K562 (cell line): ENCODE measurements at regions not wholly inside any gene's neighbourhood (a gene's known extent, or its start where the extent isn't known, plus 50 kb on each side); places are given as distances from the start of the nearest gene placed in this dataset.

Experiments
- ATAC-seq: fragments of 200-7000 bp; cut with Tn5 transposase; 3 replicates; pipeline ENCODE4 v1.9.1; 2020; ENCODE audit warnings: moderate library complexity
- BruUV-seq: library from RNA; stranded (reverse); fragments of 400-500 nt; replicated peaks from 2 replicates; lab custom pipeline; 2021; lab: Mats Ljungman, UMichigan
- CTCF ChIA-PET: fragments of 300-600 bp; formaldehyde crosslinking; extraction: SDS; loops from one replicate; lab custom pipeline; 2021; ENCODE audit warnings: low intra/inter-chr PET ratio; lab: Yijun Ruan, JAX
- POLR2A ChIA-PET: fragments of 300-600, 350-650 bp; sonication (Branson Sonifier 250); formaldehyde crosslinking; extraction: SDS; loops from one replicate; lab custom pipeline; 2021; ENCODE audit warnings: antibody characterized with exemption, inconsistent platforms; lab: Yijun Ruan, JAX
- DNase-seq, 4 experiments: peaks; one replicate each; pipeline versions ENCODE4 v3.0.0 to v3.0.0-alpha.2; 2011 to 2018; ENCODE audit warnings: low spot score in 3 of 4, mixed read lengths in 3 of 4; ENCODE audit errors: extremely low read depth in 1 of 4
- FAIRE-seq: peaks from 2 replicates; lab custom pipeline; 2011; peaks lifted over from hg19 to GRCh38; lab: Jason Lieb, UNC
- H2AFZ ChIP-seq: 2 replicates; pipeline ENCODE4 v1.6.0; 2011; ENCODE audit warnings: low read depth, low read length, control low read depth, inconsistent platforms
- H3K27ac ChIP-seq: fragments of 200-600 bp; 3 replicates; pipeline ENCODE4 v1.8.0; 2011; ENCODE audit warnings: low read depth, mild to moderate bottlenecking, control low read depth, inconsistent platforms, low read length, moderate library complexity, mixed read lengths; ENCODE audit errors: extremely low read depth
- H3K27me3 ChIP-seq, 2 experiments: fragments of 300-600 bp in 1 of 2; 2 replicates in 1 of 2; 3 replicates in 1 of 2; pipeline versions ENCODE4 v1.6.0 to v1.8.0; 2011; ENCODE audit warnings: inconsistent platforms in 2 of 2, low read length in 2 of 2, mild to moderate bottlenecking in 1 of 2, mixed read lengths in 1 of 2, moderate library complexity in 1 of 2; ENCODE audit not compliant: control insufficient read depth in 2 of 2, insufficient read depth in 2 of 2
- H3K36me3 ChIP-seq: fragments of 300-600 bp; 3 replicates; pipeline ENCODE4 v1.8.0; 2011; ENCODE audit warnings: mild to moderate bottlenecking, low read length, inconsistent platforms; ENCODE audit not compliant: control insufficient read depth, insufficient read depth
- H3K4me1 ChIP-seq, 2 experiments: fragments of 200-600 bp in 1 of 2; replicated peaks in 1 of 2; 2 replicates in 1 of 2; 3 replicates in 1 of 2; pipeline versions ENCODE4 v1.5.1 to v1.8.0; 2011; ENCODE audit warnings: inconsistent platforms in 2 of 2, low read length in 2 of 2, mild to moderate bottlenecking in 1 of 2, mixed read lengths in 1 of 2, moderate library complexity in 1 of 2; ENCODE audit not compliant: control insufficient read depth in 2 of 2, insufficient read depth in 2 of 2
- H3K4me2 ChIP-seq: 2 replicates; pipeline ENCODE4 v1.6.1; 2011; ENCODE audit warnings: low read length, control low read depth, inconsistent platforms, mixed read lengths; ENCODE audit not compliant: insufficient read depth
- H3K4me3 ChIP-seq: fragments of 200-600 bp; sonication (generic), shearing (Covaris generic); 2 replicates; pipeline ENCODE4 v1.5.1; 2016; ENCODE audit warnings: control low read depth, inconsistent platforms
- H3K79me2 ChIP-seq: fragments of 200-600 bp; 3 replicates; pipeline ENCODE4 v1.8.0; 2011; ENCODE audit warnings: low read length, inconsistent platforms; ENCODE audit not compliant: control insufficient read depth, insufficient read depth
- H3K9ac ChIP-seq, 2 experiments: 2 replicates each; pipeline versions ENCODE4 v1.6.0 to v1.6.1; 2011; ENCODE audit warnings: low read depth in 2 of 2, low read length in 2 of 2, control low read depth in 1 of 2, inconsistent platforms in 1 of 2, mild to moderate bottlenecking in 1 of 2, mixed read lengths in 1 of 2; ENCODE audit not compliant: insufficient read depth in 1 of 2
- H3K9me1 ChIP-seq: one replicate; pipeline ENCODE4 v1.6.0; 2011; ENCODE audit warnings: inconsistent platforms, mild to moderate bottlenecking, low read length, moderate library complexity; ENCODE audit not compliant: control insufficient read depth, insufficient read depth
- H3K9me3 ChIP-seq: replicated peaks from 2 replicates; pipeline ENCODE4 v1.5.1; 2011; ENCODE audit warnings: low read depth, low read length, inconsistent platforms; ENCODE audit not compliant: control insufficient read depth, insufficient read depth
- H4K20me1 ChIP-seq: replicated peaks from 2 replicates; pipeline ENCODE4 v1.6.1; 2011; ENCODE audit warnings: low read length, inconsistent platforms, mixed read lengths; ENCODE audit not compliant: control insufficient read depth, insufficient read depth
- CHCHD3 ChIP-seq: fragments of 250-450 bp; sonication (Bioruptor Pico); IDR thresholded peaks from 2 replicates; pipeline ENCODE4 v2.1.2; 2022; ENCODE audit warnings: mild to moderate bottlenecking
- L3MBTL2 ChIP-seq: fragments of 450-650 bp; IDR thresholded peaks from 2 replicates; pipeline ENCODE4 v1.6.1; 2016; ENCODE audit warnings: mild to moderate bottlenecking, moderate library complexity
- NEUROD1 ChIP-seq: fragments of 150-350 bp; IDR thresholded peaks from 2 replicates; pipeline ENCODE4 v1.6.1; 2014; ENCODE audit warnings: borderline replicate concordance, low read length, low read depth; ENCODE audit not compliant: partially characterized antibody
- PHB2 ChIP-seq: fragments of 450-650 bp; IDR thresholded peaks from 2 replicates; pipeline ENCODE4 v1.6.1; 2017; ENCODE audit warnings: low read depth
- POLR2AphosphoS2 ChIP-seq: IDR thresholded peaks from 2 replicates; pipeline ENCODE4 v1.6.1; 2012; ENCODE audit warnings: low read length, improper control_type of control experiment
- PURB ChIP-seq: sonication (generic); formaldehyde crosslinking; IDR thresholded peaks from 2 replicates; pipeline ENCODE4 v1.9.0; 2021; ENCODE audit warnings: low read depth, mild to moderate bottlenecking, missing genetic modification reagents
- SAFB2 ChIP-seq: fragments of 200-400 bp; formaldehyde crosslinking; IDR thresholded peaks from 2 replicates; pipeline ENCODE4 v1.6.1; 2018; ENCODE audit warnings: borderline replicate concordance, low read length, low read depth, moderate library complexity; ENCODE audit not compliant: severe bottlenecking
- ZNF316 ChIP-seq: fragments of 450-650 bp; IDR thresholded peaks from 2 replicates; pipeline ENCODE4 v1.6.1; 2016
- WGBS: fragments of 100-300 bp; shearing (Covaris generic); methylation state at CpG from one replicate; pipeline ENCODE4 v1.1.6; 2016; ENCODE audit warnings: low coverage, mixed read lengths; ENCODE audit not compliant: insufficient coverage; ENCODE audit errors: missing lambda C conversion rate; 5-methylcytosine and 5-hydroxymethylcytosine counted together
- in situ Hi-C: fragments of 300-500 bp; cut with MboI; formaldehyde crosslinking; loops from 4 replicates; pipeline ENCODE4 v1.15.0; 2018; ENCODE audit warnings: inconsistent platforms, mixed read lengths
- intact Hi-C: fragments of 100-400 bp; cut with micrococcal nuclease; formaldehyde crosslinking; loops from 2 replicates; pipeline ENCODE4 v1.14.2; 2022
- TF ChIP-seq, protein P1 (sequence below): fragments of 250-450 bp; sonication (Bioruptor Pico); IDR thresholded peaks from 2 replicates; pipeline ENCODE4 v1.8.0; 2021; ENCODE audit warnings: mild to moderate bottlenecking, moderate library complexity
- TF ChIP-seq, protein P2 (sequence below): fragments of 450-650 bp; formaldehyde crosslinking; IDR thresholded peaks from 2 replicates; pipeline ENCODE4 v1.4.0; 2020; ENCODE audit warnings: mild to moderate bottlenecking, mixed read lengths

DNA sequence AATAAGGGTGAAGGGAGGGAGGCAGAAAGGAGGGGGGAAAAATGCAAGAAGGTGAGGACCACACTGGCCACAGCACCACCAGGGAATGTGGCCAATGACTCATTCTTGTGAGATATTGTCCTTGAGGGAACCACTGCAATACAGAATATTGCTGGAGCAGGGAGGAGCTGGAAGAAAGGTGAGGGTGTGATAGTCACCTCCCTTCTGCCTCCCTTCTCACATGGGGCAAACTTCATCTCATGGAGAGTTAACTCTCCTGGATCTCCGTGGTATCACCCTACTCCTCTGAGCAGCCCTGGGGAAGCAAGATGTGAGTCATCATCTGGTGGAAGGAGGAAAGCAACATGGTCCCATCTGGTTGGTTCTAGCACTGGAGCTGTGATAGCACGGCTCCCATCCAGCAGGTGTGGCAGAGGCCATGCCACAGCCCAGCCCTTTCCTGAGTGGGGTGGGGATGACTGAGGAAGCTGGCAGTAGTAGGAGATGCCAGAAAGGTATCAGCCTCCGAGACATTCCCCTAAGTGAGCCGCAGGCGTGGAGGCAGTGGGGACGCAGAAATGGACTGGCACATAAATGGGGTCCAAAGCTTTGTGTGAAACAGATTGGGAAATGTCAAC is 115.9 kb upstream of the LPP start:
- no peak for ATAC-seq

More for the DNA sequence above, 115.9 kb upstream of the LPP start:
- no TSS peak for BruUV-seq
- FAIRE-seq (no peak), DNase-seq (no peak)
- Histone ChIP-seq H3K79me2 (no peaks in the 10 kb centered on the region), H2AFZ (no peak overlapping the region), H3K36me3 (no peaks in the 10 kb centered on the region), H3K4me3 (no peak overlapping the region), H3K9ac (no peak overlapping the region), H4K20me1 (no peaks in the 10 kb centered on the region; the same call in 1 of the 2 replicates), H3K27ac (no peak overlapping the region), H3K4me2 (no peak overlapping the region), H3K4me1 (no peaks in the 10 kb centered on the region), H3K9me3 (no peaks in the 10 kb centered on the region), H3K9me1 (no peaks in the 10 kb centered on the region), H3K27me3 (no peaks in the 10 kb centered on the region)
- intact Hi-C loops (no loop called here), in situ Hi-C loops (no loop called here)
- WGBS = 0% methylated on average over 6 of the region's 6 CpGs
- TF ChIP-seq, protein P1, sequence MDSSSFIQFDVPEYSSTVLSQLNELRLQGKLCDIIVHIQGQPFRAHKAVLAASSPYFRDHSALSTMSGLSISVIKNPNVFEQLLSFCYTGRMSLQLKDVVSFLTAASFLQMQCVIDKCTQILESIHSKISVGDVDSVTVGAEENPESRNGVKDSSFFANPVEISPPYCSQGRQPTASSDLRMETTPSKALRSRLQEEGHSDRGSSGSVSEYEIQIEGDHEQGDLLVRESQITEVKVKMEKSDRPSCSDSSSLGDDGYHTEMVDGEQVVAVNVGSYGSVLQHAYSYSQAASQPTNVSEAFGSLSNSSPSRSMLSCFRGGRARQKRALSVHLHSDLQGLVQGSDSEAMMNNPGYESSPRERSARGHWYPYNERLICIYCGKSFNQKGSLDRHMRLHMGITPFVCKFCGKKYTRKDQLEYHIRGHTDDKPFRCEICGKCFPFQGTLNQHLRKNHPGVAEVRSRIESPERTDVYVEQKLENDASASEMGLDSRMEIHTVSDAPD (CRISPR knock-in tag) = no peak
- TF ChIP-seq L3MBTL2 (no peak), PURB (no peak), SAFB2 (no peak), PHB2 (no peak), POLR2AphosphoS2 (no peak), CHCHD3 (no peak), NEUROD1 (no peak), ZNF316 (no peak)
- TF ChIP-seq, protein P2, sequence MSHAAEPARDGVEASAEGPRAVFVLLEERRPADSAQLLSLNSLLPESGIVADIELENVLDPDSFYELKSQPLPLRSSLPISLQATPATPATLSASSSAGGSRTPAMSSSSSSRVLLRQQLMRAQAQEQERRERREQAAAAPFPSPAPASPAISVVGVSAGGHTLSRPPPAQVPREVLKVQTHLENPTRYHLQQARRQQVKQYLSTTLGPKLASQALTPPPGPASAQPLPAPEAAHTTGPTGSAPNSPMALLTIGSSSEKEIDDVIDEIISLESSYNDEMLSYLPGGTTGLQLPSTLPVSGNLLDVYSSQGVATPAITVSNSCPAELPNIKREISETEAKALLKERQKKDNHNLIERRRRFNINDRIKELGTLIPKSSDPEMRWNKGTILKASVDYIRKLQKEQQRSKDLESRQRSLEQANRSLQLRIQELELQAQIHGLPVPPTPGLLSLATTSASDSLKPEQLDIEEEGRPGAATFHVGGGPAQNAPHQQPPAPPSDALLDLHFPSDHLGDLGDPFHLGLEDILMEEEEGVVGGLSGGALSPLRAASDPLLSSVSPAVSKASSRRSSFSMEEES = no peak
- CTCF ChIA-PET = interaction anchor here (0.6 kb wide), 1 partner anchor 211 kb away, joined by 3 read pairs; no protein-coding TSS in a partner anchor
- POLR2A ChIA-PET = no interaction called here
